HEK293 (cell line): ENCODE measurements at regions not wholly inside any gene's neighbourhood (a gene's known extent, or its start where the extent isn't known, plus 50 kb on each side); places are given as distances from the start of the nearest gene placed in this dataset.

Source experiments
- CTCF ChIA-PET: fragments of 350-600 bp; formaldehyde crosslinking; extraction: SDS; loops from one replicate; lab custom pipeline; 2021; ENCODE audit warnings: antibody characterized with exemption; lab: Yijun Ruan, JAX
- POLR2A ChIA-PET: fragments of 300-600 bp; formaldehyde crosslinking; extraction: SDS; loops from one replicate; lab custom pipeline; 2020; ENCODE audit warnings: antibody characterized with exemption, inconsistent platforms; lab: Yijun Ruan, JAX
- H3K27ac ChIP-seq: fragments of 200-500 bp; sonication (Bioruptor generic); 2 replicates; pipeline ENCODE4 v1.5.1; 2014; ENCODE audit warnings: low read depth, low read length, control low read depth, inconsistent platforms; ENCODE audit errors: extremely low read depth
- H3K36me3 ChIP-seq, 2 experiments: fragments of 200-500 bp in 1 of 2; sonication (Bioruptor generic) in 1 of 2; 1 replicate in 1 of 2; 2 replicates in 1 of 2; pipeline ENCODE4 v1.5.1; 2014 to 2017; ENCODE audit warnings: inconsistent platforms in 2 of 2, low read length in 2 of 2; ENCODE audit not compliant: control insufficient read depth in 2 of 2, insufficient read depth in 1 of 2
- H3K4me1 ChIP-seq: fragments of 200-500 bp; sonication (Bioruptor generic); 2 replicates; pipeline ENCODE4 v1.5.1; 2014; ENCODE audit warnings: mild to moderate bottlenecking, low read length, inconsistent platforms; ENCODE audit not compliant: control insufficient read depth, insufficient read depth
- H3K4me3 ChIP-seq: 2 replicates; pipeline ENCODE4 v1.5.1; 2011; ENCODE audit warnings: low read depth, mild to moderate bottlenecking, control low read depth, low read length, moderate library complexity
- H3K9me3 ChIP-seq: fragments of 200-500 bp; sonication (Bioruptor generic); 2 replicates; pipeline ENCODE4 v1.5.1; 2014; ENCODE audit warnings: low read depth, low read length, inconsistent platforms; ENCODE audit not compliant: control insufficient read depth, insufficient read depth
- HOXD13 ChIP-seq: sonication (generic); formaldehyde crosslinking; IDR thresholded peaks from 2 replicates; pipeline ENCODE4 v1.8.0; 2022; ENCODE audit warnings: missing genetic modification reagents, borderline replicate concordance
- PRDM1 ChIP-seq: fragments of 450-650 bp; formaldehyde crosslinking; IDR thresholded peaks from 2 replicates; pipeline ENCODE4; 2016; ENCODE audit warnings: missing biosample characterization, missing genetic modification characterization
- REST ChIP-seq: fragments of 450-650 bp; formaldehyde crosslinking; IDR thresholded peaks from 2 replicates; pipeline ENCODE4 v1.5.1; 2016; ENCODE audit warnings: missing biosample characterization, missing genetic modification characterization
- SP7 ChIP-seq: fragments of 450-650 bp; formaldehyde crosslinking; IDR thresholded peaks from 2 replicates; pipeline ENCODE4 v1.5.1; 2016; ENCODE audit warnings: missing biosample characterization, missing genetic modification characterization
- TCF7L2 ChIP-seq: IDR thresholded peaks from 2 replicates; pipeline ENCODE4 v1.6.1; 2011; ENCODE audit warnings: low read depth, mild to moderate bottlenecking, inconsistent platforms, low read length, moderate library complexity, borderline replicate concordance
- WT1 ChIP-seq: fragments of 450-650 bp; formaldehyde crosslinking; IDR thresholded peaks from 2 replicates; pipeline ENCODE4 v1.5.1; 2016; ENCODE audit warnings: missing biosample characterization, missing genetic modification characterization
- ZFP3 ChIP-seq: fragments of 450-650 bp; formaldehyde crosslinking; IDR thresholded peaks from 2 replicates; pipeline ENCODE4 v1.5.1; 2016; ENCODE audit warnings: low read depth, missing biosample characterization, missing genetic modification characterization
- ZNF2 ChIP-seq: fragments of 450-650 bp; formaldehyde crosslinking; IDR thresholded peaks from 2 replicates; pipeline ENCODE4 v1.5.1; 2016; ENCODE audit warnings: missing biosample characterization, missing genetic modification characterization
- ZNF335 ChIP-seq: fragments of 450-650 bp; formaldehyde crosslinking; conservative IDR thresholded peaks from 2 replicates; pipeline ENCODE4 v1.5.1; 2016; ENCODE audit warnings: missing biosample characterization, missing genetic modification characterization
- ZNF366 ChIP-seq: fragments of 450-650 bp; formaldehyde crosslinking; conservative IDR thresholded peaks from 2 replicates; pipeline ENCODE4 v1.5.1; 2016; ENCODE audit warnings: missing biosample characterization, missing genetic modification characterization
- ZNF394 ChIP-seq: fragments of 450-650 bp; formaldehyde crosslinking; IDR thresholded peaks from 2 replicates; pipeline ENCODE4 v1.5.1; 2016; ENCODE audit warnings: missing biosample characterization, missing genetic modification characterization, mild to moderate bottlenecking, moderate library complexity, borderline replicate concordance
- ZNF600 ChIP-seq: fragments of 450-650 bp; formaldehyde crosslinking; IDR thresholded peaks from 2 replicates; pipeline ENCODE4 v1.5.1; 2016; ENCODE audit warnings: missing biosample characterization, missing genetic modification characterization
- ZNF610 ChIP-seq: fragments of 450-650 bp; formaldehyde crosslinking; IDR thresholded peaks from 2 replicates; pipeline ENCODE4 v1.5.1; 2016; ENCODE audit warnings: missing biosample characterization, missing genetic modification characterization, borderline replicate concordance
- ZNF629 ChIP-seq: fragments of 450-650 bp; formaldehyde crosslinking; IDR thresholded peaks from 2 replicates; pipeline ENCODE4 v1.5.1; 2017; ENCODE audit warnings: missing biosample characterization, missing genetic modification characterization
- ZSCAN4 ChIP-seq: fragments of 450-650 bp; formaldehyde crosslinking; IDR thresholded peaks from 2 replicates; pipeline ENCODE4 v1.5.1; 2017; ENCODE audit warnings: missing biosample characterization, missing genetic modification characterization
- TF ChIP-seq, protein P1 (sequence below): fragments of 450-650 bp; formaldehyde crosslinking; IDR thresholded peaks from 2 replicates; pipeline ENCODE4 v1.5.1; 2017; ENCODE audit warnings: missing biosample characterization, missing genetic modification characterization
- TF ChIP-seq, protein P2 (sequence below): fragments of 450-650 bp; formaldehyde crosslinking; IDR thresholded peaks from 2 replicates; pipeline ENCODE4 v1.5.1; 2017; ENCODE audit warnings: missing biosample characterization, missing genetic modification characterization

DNA sequence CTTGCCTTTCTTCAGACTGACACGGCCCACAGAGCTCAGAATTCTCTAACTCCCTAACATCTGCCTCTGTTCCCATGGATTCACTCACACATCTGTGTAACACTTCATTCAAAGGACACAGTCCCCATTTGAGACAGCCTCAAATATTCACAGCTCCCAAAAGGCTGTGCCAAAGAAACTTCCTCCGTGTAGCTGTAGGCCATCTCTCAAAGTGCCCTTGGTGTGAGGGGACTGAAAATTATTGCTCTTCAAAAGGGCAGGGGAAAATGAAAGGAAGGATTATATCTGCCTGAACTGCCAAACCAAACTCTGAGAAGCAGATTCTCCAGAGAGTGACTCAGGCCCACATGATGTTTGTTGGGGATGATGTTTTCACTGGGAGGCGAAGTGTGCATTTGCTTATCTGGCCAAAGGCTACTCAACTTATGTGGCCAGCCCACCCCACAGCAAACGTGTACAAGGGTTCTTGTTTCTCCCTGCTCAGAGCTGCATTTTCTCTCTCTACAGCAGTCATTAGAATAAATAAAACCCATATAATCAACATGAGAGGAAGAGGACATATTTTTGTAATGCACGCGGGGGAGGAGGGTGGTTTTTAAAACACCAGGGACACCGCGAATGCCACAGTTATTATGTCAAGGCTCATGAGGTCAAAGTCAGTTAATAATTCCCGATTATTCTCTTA is 302.4 kb upstream of the NFE2L3 start:
- POLR2A ChIA-PET = no interaction called here
- Histone ChIP-seq H3K4me1 (peaks cover 23% of the 10 kb centered on the region), H3K9me3 (no peaks in the 10 kb centered on the region), H3K4me3 (no peak overlapping the region)
- TF ChIP-seq ZFP3 (tag by site-specific recombination) (no peak), ZNF2 (tag by site-specific recombination) (no peak), ZNF600 (tag by site-specific recombination) (0 out of 2 replicates have a peak, but pooled peaks have one; percentile 26), ZNF394 (tag by site-specific recombination) (peak; percentile 35; the same call in 1 of the 2 replicates), HOXD13 (0 out of 2 replicates have a peak, but pooled peaks have one; percentile 31), ZNF629 (tag by site-specific recombination) (0 out of 2 replicates have a peak, but pooled peaks have one; percentile 28), REST (tag by site-specific recombination) (no peak), TCF7L2 (no peak), WT1 (tag by site-specific recombination) (peak; percentile 66), ZNF335 (tag by site-specific recombination) (0 out of 2 replicates have a peak, but pooled peaks have one; percentile 15), PRDM1 (tag by site-specific recombination) (peak; percentile 27; the same call in 1 of the 2 replicates), SP7 (peak; percentile 27; the same call in 1 of the 2 replicates), ZNF366 (tag by site-specific recombination) (peak; percentile 86), ZNF610 (tag by site-specific recombination) (no peak), ZSCAN4 (tag by site-specific recombination) (no peak)
- TF ChIP-seq, protein P1, sequence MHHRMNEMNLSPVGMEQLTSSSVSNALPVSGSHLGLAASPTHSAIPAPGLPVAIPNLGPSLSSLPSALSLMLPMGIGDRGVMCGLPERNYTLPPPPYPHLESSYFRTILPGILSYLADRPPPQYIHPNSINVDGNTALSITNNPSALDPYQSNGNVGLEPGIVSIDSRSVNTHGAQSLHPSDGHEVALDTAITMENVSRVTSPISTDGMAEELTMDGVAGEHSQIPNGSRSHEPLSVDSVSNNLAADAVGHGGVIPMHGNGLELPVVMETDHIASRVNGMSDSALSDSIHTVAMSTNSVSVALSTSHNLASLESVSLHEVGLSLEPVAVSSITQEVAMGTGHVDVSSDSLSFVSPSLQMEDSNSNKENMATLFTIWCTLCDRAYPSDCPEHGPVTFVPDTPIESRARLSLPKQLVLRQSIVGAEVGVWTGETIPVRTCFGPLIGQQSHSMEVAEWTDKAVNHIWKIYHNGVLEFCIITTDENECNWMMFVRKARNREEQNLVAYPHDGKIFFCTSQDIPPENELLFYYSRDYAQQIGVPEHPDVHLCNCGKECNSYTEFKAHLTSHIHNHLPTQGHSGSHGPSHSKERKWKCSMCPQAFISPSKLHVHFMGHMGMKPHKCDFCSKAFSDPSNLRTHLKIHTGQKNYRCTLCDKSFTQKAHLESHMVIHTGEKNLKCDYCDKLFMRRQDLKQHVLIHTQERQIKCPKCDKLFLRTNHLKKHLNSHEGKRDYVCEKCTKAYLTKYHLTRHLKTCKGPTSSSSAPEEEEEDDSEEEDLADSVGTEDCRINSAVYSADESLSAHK (tag by site-specific recombination) = no peak
- TF ChIP-seq, protein P2, sequence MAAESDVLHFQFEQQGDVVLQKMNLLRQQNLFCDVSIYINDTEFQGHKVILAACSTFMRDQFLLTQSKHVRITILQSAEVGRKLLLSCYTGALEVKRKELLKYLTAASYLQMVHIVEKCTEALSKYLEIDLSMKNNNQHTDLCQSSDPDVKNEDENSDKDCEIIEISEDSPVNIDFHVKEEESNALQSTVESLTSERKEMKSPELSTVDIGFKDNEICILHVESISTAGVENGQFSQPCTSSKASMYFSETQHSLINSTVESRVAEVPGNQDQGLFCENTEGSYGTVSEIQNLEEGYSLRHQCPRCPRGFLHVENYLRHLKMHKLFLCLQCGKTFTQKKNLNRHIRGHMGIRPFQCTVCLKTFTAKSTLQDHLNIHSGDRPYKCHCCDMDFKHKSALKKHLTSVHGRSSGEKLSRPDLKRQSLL (tag by site-specific recombination) = no peak
- TF ChIP-seq, all 188 proteins: peak for 9
- Histone ChIP-seq H3K27ac (peak overlapping the region; percentile 24; the same call in 1 of the 2 replicates), H3K36me3 (no peaks in the 10 kb centered on the region)
- CTCF ChIA-PET = interaction anchor here (0.5 to 8.5 kb wide), 14 partner anchors 10 to 1310 kb away, joined by 3 to 116 read pairs (median 3); no protein-coding TSS in a partner anchor
